OCI-LY7 (cell line): ENCODE measurements at regions not wholly inside any gene's neighbourhood (a gene's known extent, or its start where the extent isn't known, plus 50 kb on each side); places are given as distances from the start of the nearest gene placed in this dataset.

Experiments
- BruUV-seq: library from RNA; stranded (reverse); fragments of 400-500 nt; replicated peaks from 2 replicates; lab custom pipeline; 2021; lab: Mats Ljungman, UMichigan
- CTCF ChIA-PET: fragments of 300-600 bp; sonication (Branson Sonifier 250); formaldehyde crosslinking; loops from one replicate; lab custom pipeline; 2022; ENCODE audit warnings: antibody characterized with exemption; ENCODE audit not compliant: unreplicated experiment; lab: Charles Lee
- POLR2A ChIA-PET: fragments of 300-600 bp; sonication (Branson Sonifier 250); formaldehyde crosslinking; loops from one replicate; lab custom pipeline; 2022; ENCODE audit warnings: antibody characterized with exemption; lab: Charles Lee
- DNase-seq: peaks from one replicate; pipeline ENCODE4 v3.0.0-alpha.2; 2015; ENCODE audit warnings: low spot score
- H2AFZ ChIP-seq: fragments of 200-600 bp; sonication (generic), shearing (Covaris generic); 2 replicates; pipeline ENCODE4 v1.6.1; 2014; ENCODE audit warnings: mild to moderate bottlenecking, antibody characterized with exemption, low read length, moderate library complexity
- H3K27ac ChIP-seq: fragments of 200-600 bp; sonication (generic); 2 replicates; pipeline ENCODE4 v1.5.1; 2014; ENCODE audit warnings: mixed run types, low read depth, mild to moderate bottlenecking, moderate library complexity, low read length, inconsistent platforms; ENCODE audit not compliant: poor library complexity, severe bottlenecking
- H3K36me3 ChIP-seq: fragments of 200-600 bp; sonication (generic); 2 replicates; pipeline ENCODE4 v1.6.1; 2014; ENCODE audit warnings: mild to moderate bottlenecking, antibody characterized with exemption, low read length, moderate library complexity, mixed read lengths; ENCODE audit not compliant: insufficient read depth
- H3K4me1 ChIP-seq: fragments of 200-600 bp; sonication (generic); 2 replicates; pipeline ENCODE4 v1.5.1; 2014; ENCODE audit warnings: mild to moderate bottlenecking, low read length; ENCODE audit not compliant: insufficient read depth, poor library complexity, severe bottlenecking
- H3K4me2 ChIP-seq: fragments of 200-600 bp; sonication (generic); 2 replicates; pipeline ENCODE4 v1.6.1; 2014; ENCODE audit warnings: mild to moderate bottlenecking, low read length
- H3K4me3 ChIP-seq: fragments of 200-600 bp; sonication (generic); 2 replicates; pipeline ENCODE4 v1.5.1; 2014; ENCODE audit warnings: mild to moderate bottlenecking, low read depth, low read length; ENCODE audit not compliant: poor library complexity, severe bottlenecking
- H3K79me2 ChIP-seq: fragments of 200-600 bp; sonication (generic); 2 replicates; pipeline ENCODE4 v1.6.1; 2016; ENCODE audit warnings: low read depth, mild to moderate bottlenecking, low read length, moderate library complexity, mixed read lengths; ENCODE audit not compliant: insufficient read depth
- H3K9me2 ChIP-seq: fragments of 200-600 bp; sonication (generic); 2 replicates; pipeline ENCODE4 v1.6.1; 2016; ENCODE audit warnings: mild to moderate bottlenecking, low read length, mixed read lengths; ENCODE audit not compliant: insufficient read depth
- H3K9me3 ChIP-seq: fragments of 200-600 bp; sonication (generic); 2 replicates; pipeline ENCODE4 v1.6.1; 2014; ENCODE audit warnings: mild to moderate bottlenecking, mixed run types, low read length, mixed read lengths
- H4K20me1 ChIP-seq: fragments of 200-600 bp; sonication (generic); 2 replicates; pipeline ENCODE4 v1.6.1; 2014; ENCODE audit warnings: mild to moderate bottlenecking, antibody characterized with exemption, low read length, moderate library complexity, mixed read lengths; ENCODE audit not compliant: insufficient read depth
- EZH2phosphoT487 ChIP-seq: fragments of 200-600 bp; sonication (generic); IDR thresholded peaks from 2 replicates; pipeline ENCODE4 v1.6.1; 2018; ENCODE audit warnings: low read depth, borderline replicate concordance, mild to moderate bottlenecking, mixed run types, antibody characterized with exemption, low read length, moderate library complexity, mixed read lengths
- intact Hi-C: fragments of 100-400 bp; cut with micrococcal nuclease; formaldehyde crosslinking; loops from one replicate; pipeline ENCODE4 v1.10.0; 2022; ENCODE audit not compliant: unreplicated experiment
- TF ChIP-seq, protein P1 (sequence below): fragments of 200-600 bp; sonication (generic); conservative IDR thresholded peaks from 2 replicates; pipeline ENCODE4 v1.5.1; 2014; ENCODE audit warnings: mild to moderate bottlenecking, antibody characterized with exemption, low read length, moderate library complexity, mixed read lengths

DNA sequence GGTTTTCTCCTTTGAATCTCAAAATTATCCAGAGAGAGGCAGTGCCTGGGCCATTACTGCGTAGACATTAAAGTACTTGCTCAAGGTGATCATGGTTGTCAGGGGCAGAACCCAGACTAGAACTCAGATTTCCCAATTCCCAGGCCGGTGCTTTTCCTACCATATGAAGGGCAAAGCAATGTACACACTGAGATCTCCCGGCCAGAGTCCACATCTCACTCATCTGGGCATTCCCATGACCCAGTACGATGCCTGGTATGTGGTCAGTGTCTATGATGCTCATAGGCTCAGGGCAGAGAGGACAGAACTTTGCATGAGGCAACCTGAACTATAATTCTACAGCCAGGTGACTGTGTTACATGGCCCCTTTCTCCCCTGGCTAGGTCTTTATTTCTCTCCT is 531.4 kb downstream of the TDRD15 start:
- POLR2A ChIA-PET, result no interaction called here
- intact Hi-C loops, result no loop called here
- no peak for DNase-seq

DNA sequence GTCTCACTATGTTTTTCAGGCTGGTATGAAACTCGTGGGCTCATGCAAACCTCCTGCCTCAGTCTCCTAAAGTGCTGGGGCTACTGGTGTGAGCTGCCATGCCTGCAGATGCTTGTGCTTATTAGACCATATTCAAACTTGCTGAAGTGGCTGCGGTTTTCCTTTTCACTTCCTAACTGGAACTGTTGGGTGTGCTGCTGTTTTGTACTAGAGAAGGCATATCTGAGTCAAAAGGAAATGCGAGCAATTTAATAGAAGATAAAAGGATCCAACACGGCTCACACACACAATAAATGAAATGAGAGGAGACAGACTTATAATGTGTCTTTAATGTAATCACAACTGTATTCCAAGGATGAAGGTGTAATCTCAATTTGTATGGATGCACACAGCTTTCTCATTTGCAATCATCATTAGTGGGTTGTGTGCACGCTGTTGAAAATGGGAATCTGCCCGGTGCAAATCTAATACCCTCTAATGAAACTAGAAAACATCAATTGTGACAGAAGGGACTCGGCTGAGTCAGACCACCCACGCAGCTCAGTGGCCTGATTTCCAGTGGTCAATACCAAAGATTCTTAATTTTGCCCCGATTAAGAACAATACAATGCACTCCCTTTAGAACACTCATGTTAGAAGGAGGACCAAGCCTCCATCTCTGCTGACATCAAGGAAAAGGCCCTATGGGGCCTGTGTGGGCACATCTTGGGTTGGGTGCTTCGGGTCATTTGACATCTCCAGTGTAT is 532.7 kb downstream of the TDRD15 start:
- intact Hi-C loops, result no loop called here
- BruUV-seq, result no TSS peak

More for the DNA sequence above, 531.4 kb downstream of the TDRD15 start:
- Histone ChIP-seq H4K20me1 (no peaks in the 10 kb centered on the region), H3K4me3 (no peak overlapping the region), H3K36me3 (no peaks in the 10 kb centered on the region), H3K79me2 (no peaks in the 10 kb centered on the region), H3K9me2 (no peaks in the 10 kb centered on the region), H3K4me1 (no peaks in the 10 kb centered on the region), H3K27ac (no peak overlapping the region), H2AFZ (no peak overlapping the region), H3K9me3 (no peaks in the 10 kb centered on the region), H3K4me2 (no peak overlapping the region)
- TF ChIP-seq, protein P1, sequence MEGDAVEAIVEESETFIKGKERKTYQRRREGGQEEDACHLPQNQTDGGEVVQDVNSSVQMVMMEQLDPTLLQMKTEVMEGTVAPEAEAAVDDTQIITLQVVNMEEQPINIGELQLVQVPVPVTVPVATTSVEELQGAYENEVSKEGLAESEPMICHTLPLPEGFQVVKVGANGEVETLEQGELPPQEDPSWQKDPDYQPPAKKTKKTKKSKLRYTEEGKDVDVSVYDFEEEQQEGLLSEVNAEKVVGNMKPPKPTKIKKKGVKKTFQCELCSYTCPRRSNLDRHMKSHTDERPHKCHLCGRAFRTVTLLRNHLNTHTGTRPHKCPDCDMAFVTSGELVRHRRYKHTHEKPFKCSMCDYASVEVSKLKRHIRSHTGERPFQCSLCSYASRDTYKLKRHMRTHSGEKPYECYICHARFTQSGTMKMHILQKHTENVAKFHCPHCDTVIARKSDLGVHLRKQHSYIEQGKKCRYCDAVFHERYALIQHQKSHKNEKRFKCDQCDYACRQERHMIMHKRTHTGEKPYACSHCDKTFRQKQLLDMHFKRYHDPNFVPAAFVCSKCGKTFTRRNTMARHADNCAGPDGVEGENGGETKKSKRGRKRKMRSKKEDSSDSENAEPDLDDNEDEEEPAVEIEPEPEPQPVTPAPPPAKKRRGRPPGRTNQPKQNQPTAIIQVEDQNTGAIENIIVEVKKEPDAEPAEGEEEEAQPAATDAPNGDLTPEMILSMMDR, result no peak
- TF ChIP-seq EZH2phosphoT487, result no peak
- BruUV-seq, result no TSS peak
- CTCF ChIA-PET, result no interaction called here

More for the DNA sequence above, 532.7 kb downstream of the TDRD15 start:
- Histone ChIP-seq H3K79me2 (no peaks in the 10 kb centered on the region), H3K36me3 (no peaks in the 10 kb centered on the region), H3K4me1 (no peaks in the 10 kb centered on the region), H3K27ac (no peak overlapping the region), H4K20me1 (no peaks in the 10 kb centered on the region), H2AFZ (no peak overlapping the region), H3K4me3 (no peak overlapping the region), H3K9me2 (no peaks in the 10 kb centered on the region), H3K4me2 (no peak overlapping the region), H3K9me3 (no peaks in the 10 kb centered on the region)
- DNase-seq, result no peak
- CTCF ChIA-PET, result no interaction called here
- TF ChIP-seq EZH2phosphoT487, result no peak
- TF ChIP-seq, protein P1, result no peak
- POLR2A ChIA-PET, result no interaction called here
